AG04449 (cell line): ENCODE measurements at regions not wholly inside any gene's neighbourhood (a gene's known extent, or its start where the extent isn't known, plus 50 kb on each side); places are given as distances from the start of the nearest gene placed in this dataset.

ENCODE experiments used
- CTCF ChIA-PET: fragments of 350-600 bp; formaldehyde crosslinking; extraction: SDS; loops from one replicate; lab custom pipeline; 2021; ENCODE audit warnings: antibody characterized with exemption; lab: Yijun Ruan, JAX
- POLR2A ChIA-PET: fragments of 400-600, 350-600 bp; formaldehyde crosslinking; extraction: SDS; loops from one replicate; lab custom pipeline; 2020; ENCODE audit warnings: antibody characterized with exemption, inconsistent platforms; lab: Yijun Ruan, JAX
- DNase-seq: peaks from one replicate; pipeline ENCODE4 v3.0.0-alpha.2; 2010; ENCODE audit warnings: low read depth, low spot score
- H3K4me3 ChIP-seq: 2 replicates; pipeline ENCODE4 v1.5.1; 2011; ENCODE audit warnings: low read depth, mild to moderate bottlenecking, control low read depth, low read length
- TF ChIP-seq, protein P1 (sequence below): IDR thresholded peaks from one replicate; pipeline ENCODE4 v1.5.1; 2011; ENCODE audit warnings: mild to moderate bottlenecking, moderate library complexity, low read length, control low read depth, inconsistent platforms; ENCODE audit not compliant: insufficient read depth; ENCODE audit errors: missing control alignments

DNA sequence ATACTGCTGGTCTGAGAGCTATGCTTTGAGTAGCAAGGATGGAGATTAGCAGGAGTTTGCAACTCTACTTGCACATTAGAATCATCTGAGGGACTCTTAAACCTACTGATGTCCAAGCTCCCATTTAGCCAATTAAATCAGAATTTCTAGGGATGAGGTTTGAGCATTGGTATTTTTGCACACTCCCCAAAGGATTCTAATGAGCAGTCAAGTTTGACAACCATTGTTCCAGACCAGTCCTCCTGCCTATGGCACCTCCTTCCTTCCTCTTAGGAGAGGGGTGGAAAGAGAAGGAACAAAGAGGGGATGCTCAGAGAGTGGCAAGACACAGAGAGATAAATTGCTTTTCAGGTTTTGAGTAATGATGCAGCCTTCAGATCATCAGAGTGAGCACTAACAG, 275.5 kb upstream of the ROPN1 start:
- TF ChIP-seq, protein P1, sequence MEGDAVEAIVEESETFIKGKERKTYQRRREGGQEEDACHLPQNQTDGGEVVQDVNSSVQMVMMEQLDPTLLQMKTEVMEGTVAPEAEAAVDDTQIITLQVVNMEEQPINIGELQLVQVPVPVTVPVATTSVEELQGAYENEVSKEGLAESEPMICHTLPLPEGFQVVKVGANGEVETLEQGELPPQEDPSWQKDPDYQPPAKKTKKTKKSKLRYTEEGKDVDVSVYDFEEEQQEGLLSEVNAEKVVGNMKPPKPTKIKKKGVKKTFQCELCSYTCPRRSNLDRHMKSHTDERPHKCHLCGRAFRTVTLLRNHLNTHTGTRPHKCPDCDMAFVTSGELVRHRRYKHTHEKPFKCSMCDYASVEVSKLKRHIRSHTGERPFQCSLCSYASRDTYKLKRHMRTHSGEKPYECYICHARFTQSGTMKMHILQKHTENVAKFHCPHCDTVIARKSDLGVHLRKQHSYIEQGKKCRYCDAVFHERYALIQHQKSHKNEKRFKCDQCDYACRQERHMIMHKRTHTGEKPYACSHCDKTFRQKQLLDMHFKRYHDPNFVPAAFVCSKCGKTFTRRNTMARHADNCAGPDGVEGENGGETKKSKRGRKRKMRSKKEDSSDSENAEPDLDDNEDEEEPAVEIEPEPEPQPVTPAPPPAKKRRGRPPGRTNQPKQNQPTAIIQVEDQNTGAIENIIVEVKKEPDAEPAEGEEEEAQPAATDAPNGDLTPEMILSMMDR, result no peak
- H3K4me3 ChIP-seq, result no peak overlapping the region
- DNase-seq, result no peak
- ChIA-PET CTCF (interaction anchor here (0.7 to 1.1 kb wide), 2 partner anchors 14 to 234 kb away, joined by 3 to 5 read pairs; partner anchors contain the start of gene KALRN), POLR2A (no interaction called here)

DNA sequence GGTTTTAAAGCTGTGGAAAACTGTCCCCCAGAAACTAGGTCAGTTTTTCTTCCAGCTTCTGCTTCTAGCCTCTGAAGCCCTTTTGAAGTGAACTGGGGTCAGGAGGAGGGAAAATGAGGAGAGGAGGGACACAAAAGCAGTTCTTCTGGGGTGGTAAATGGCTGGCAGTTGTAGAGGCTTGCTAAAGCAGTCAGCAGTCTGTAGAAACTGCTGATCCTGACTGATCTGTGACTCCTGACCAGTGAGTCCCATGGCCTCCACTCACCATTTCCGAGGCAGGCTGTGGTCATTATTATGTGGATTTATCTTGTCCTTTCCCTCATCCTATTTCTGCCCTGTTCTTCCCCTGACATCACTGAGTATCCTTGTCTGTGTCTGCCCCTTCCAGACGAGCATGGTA, 276.4 kb upstream of the ROPN1 start:
- TF ChIP-seq, protein P1, result no peak
- ChIA-PET CTCF (interaction anchor here (1.6 kb wide), 1 partner anchor 199 kb away, joined by 3 read pairs; no protein-coding TSS in a partner anchor), POLR2A (no interaction called here)
- no peak for DNase-seq
- no peak overlapping the region for H3K4me3 ChIP-seq

DNA sequence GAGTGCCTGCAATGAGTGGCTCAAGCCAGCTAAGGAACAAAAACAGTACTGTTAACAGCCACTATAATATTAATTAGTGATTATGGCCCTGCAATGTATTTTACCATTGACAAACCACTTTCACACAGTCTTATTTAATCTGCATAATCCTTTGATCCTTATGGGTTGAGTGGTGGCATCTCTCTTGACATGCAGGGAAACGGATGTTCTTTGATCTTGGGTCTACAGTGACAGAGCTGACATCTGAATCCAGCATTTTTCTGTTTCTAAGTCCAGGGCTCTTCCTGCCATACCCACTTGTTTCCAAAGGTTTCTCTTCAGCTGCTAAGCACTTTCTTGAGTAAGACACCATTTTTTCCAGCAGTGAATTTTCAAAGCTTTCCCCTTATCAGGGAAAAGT, 277.7 kb upstream of the ROPN1 start:
- no peak overlapping the region for H3K4me3 ChIP-seq
- POLR2A ChIA-PET, result no interaction called here
- CTCF ChIA-PET, result interaction anchor here (1.5 to 1.7 kb wide), 2 partner anchors 12 to 290 kb away, joined by 4 to 7 read pairs; no protein-coding TSS in a partner anchor
- DNase-seq, result no peak
- TF ChIP-seq, protein P1, result no peak

DNA sequence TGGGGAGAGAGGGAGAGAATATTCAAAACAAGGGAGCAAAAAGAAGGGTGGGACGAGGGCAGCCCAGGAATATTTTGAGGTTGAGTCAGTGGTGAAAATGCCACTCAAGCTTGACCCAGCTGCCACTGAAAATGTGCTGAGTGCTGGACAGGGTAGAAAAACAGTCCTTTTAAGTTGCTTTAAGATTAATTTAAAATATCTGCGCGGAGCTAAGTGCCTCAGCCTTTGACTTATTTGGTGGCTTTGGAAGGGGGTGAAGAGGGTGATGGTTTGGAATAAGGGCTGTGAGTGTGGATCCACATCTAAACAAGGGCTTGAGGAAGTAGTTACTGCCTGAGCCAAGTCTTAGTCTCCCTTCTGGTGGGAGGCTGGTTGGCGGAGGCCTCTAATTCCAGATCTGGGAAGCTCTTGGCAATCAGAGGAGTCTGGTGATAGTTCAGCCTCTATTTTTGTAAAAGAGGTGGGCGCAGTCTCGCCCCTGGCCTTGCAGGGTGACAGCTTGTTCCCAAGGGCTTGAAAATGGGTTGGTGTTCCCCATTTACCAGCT, 280.8 kb upstream of the ROPN1 start:
- ChIA-PET CTCF (interaction anchor here (0.9 to 1.7 kb wide), 4 partner anchors 9 to 240 kb away, joined by 3 to 14 read pairs (median 4); partner anchors contain the start of gene KALRN), POLR2A (interaction anchor here (1.0 kb wide), 1 partner anchor 12 kb away, joined by 3 read pairs; no protein-coding TSS in a partner anchor)
- DNase-seq, result no peak
- TF ChIP-seq, protein P1, result no peak
- H3K4me3 ChIP-seq, result no peak overlapping the region

DNA sequence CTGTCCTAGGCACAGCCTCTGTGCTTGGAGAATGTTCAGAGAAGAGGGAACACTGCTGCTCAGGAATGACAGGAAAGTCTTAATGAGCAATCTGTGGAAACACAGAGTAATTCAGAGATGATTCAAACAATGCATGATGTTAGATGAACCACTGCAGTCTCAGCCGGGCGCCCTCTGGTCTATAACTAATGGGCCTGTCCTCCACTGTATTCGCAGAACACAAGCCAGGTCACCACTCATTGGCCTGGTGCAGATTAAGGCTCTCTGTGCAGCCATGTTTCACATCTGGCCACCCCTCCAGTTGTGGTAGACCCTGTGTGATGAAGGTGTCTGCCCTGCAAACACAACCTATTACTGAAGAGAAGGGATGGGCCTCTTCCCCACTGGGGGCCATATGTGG, 281.7 kb upstream of the ROPN1 start:
- ChIA-PET POLR2A (no interaction called here), CTCF (interaction anchor here (0.9 to 2.1 kb wide), 5 partner anchors 8 to 241 kb away, joined by 3 to 14 read pairs (median 4); partner anchors contain the start of gene KALRN)
- H3K4me3 ChIP-seq, result no peak overlapping the region
- TF ChIP-seq, protein P1, result no peak
- DNase-seq, result no peak

DNA sequence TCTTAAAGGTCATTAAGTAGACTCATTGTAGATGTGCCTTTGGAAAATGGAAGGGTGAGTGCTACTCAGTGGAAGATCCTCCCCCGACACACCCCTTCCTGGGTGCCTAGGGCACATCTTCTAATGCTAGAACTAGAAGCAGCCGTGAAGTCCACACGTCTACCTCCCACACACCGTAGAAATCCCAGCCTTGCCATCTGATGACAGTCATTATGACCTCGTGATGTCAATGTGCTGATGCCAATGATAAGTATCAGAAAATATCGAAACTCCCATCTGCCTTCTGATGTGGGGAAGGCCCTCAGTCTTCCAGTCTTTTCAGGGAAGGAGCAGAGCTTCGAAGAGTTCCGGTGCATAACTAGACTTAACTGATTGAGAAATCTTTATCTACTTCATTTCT, 282.1 kb upstream of the ROPN1 start:
- H3K4me3 ChIP-seq, result no peak overlapping the region
- CTCF ChIA-PET, result interaction anchor here (2.1 kb wide), 1 partner anchor 10 kb away, joined by 8 read pairs; no protein-coding TSS in a partner anchor
- TF ChIP-seq, protein P1, result no peak
- no peak for DNase-seq
- POLR2A ChIA-PET, result no interaction called here
